ENCODE measurements at regions not wholly inside any gene's neighbourhood (a gene's known extent, or its start where the extent isn't known, plus 50 kb on each side); places are given as distances from the start of the nearest gene placed in this dataset.

- no peak for TF ChIP-seq RAD21 (IDR thresholded peaks at IDR 0.05; ENCODE audit: insufficient read depth, low read depth, low read length)
- TF ChIP-seq CTCF (IDR thresholded peaks at IDR 0.05 in 2 of 3, conservative IDR thresholded peaks at IDR 0.05 in 1 of 3; ENCODE audit: control insufficient read depth in 2 of 3, extremely low read depth in 1 of 3, insufficient read depth in 1 of 3, low read depth in 3 of 3, low read length in 3 of 3) = no peak
- no peak for TF ChIP-seq RCOR1 (conservative IDR thresholded peaks at IDR 0.05; ENCODE audit: low read depth, low read length)
- TF ChIP-seq CREM (IDR thresholded peaks at IDR 0.05; ENCODE audit: low read depth) = no peak
- no peak for TF ChIP-seq BACH1 (IDR thresholded peaks at IDR 0.05; ENCODE audit: borderline replicate concordance)
These were observed 868.5 kb downstream of the FAT4 start for GRCh38 chr4:126183206-126183605.
